ENCODE measurements at regions not wholly inside any gene's neighbourhood (a gene's known extent, or its start where the extent isn't known, plus 50 kb on each side); places are given as distances from the start of the nearest gene placed in this dataset.

DNA sequence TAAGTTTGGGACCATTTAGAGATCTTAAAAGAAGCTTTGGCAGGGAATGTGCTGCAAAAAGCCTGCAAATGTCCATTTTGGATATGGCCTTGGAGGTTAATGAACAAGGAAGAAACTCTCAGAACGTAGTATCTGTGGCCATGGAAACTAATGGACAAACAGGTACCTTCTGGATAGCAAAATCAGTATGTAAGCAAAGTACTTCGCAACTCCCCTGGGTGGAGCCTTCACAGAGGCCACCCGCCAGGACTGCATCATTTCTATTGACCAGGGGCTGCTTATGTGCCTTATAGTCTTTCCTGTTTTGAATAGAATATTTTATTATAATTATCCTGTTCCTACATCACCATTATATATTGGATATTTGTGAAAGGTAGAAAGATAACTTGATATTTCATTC, 510.8 kb upstream of the SYNCRIP start:
- no peak for DNase-seq (ENCODE audit: low read depth in 1 of 2, low spot score in 1 of 2)
- Histone ChIP-seq H3K4me3 (replicated peaks; ENCODE audit: insufficient read depth, low read length) (no peak overlapping the region), H3K27me3 (ENCODE audit: insufficient read depth, poor library complexity, severe bottlenecking) (no peaks in the 10 kb centered on the region), H3K27ac (replicated peaks) (no peak overlapping the region)
- TF ChIP-seq, protein P1, sequence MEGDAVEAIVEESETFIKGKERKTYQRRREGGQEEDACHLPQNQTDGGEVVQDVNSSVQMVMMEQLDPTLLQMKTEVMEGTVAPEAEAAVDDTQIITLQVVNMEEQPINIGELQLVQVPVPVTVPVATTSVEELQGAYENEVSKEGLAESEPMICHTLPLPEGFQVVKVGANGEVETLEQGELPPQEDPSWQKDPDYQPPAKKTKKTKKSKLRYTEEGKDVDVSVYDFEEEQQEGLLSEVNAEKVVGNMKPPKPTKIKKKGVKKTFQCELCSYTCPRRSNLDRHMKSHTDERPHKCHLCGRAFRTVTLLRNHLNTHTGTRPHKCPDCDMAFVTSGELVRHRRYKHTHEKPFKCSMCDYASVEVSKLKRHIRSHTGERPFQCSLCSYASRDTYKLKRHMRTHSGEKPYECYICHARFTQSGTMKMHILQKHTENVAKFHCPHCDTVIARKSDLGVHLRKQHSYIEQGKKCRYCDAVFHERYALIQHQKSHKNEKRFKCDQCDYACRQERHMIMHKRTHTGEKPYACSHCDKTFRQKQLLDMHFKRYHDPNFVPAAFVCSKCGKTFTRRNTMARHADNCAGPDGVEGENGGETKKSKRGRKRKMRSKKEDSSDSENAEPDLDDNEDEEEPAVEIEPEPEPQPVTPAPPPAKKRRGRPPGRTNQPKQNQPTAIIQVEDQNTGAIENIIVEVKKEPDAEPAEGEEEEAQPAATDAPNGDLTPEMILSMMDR (IDR thresholded peaks at IDR 0.05; ENCODE audit: insufficient read depth, low read length) = no peak

DNA sequence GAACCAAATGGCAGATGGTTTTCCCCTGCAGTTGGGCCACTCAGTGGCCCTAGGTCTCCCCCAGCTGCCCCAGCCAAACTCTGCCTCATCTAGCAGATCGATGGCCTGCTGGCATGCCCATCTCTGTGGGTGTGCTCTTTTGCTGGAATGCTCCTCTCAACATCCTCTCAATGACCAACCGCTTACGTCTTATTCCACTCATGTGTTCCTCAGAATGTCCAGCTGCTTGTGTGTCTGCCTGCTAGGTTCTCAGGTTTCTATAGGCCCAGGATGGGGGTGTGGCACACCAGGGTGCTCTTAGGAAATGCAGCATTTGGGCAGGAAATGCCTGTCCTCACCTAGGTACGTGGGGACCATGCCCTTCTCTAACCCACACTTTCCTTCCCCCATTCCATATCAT, 509.9 kb upstream of the SYNCRIP start:
- TF ChIP-seq, protein P1 (IDR thresholded peaks at IDR 0.05; ENCODE audit: insufficient read depth, low read length) = no peak
- TF ChIP-seq POLR2AphosphoS5 (IDR thresholded peaks at IDR 0.05; ENCODE audit: low read depth) = no peak
- no peak for TF ChIP-seq SPI1 (IDR thresholded peaks at IDR 0.05; ENCODE audit: borderline replicate concordance, low read depth)
- TF ChIP-seq GABPA (IDR thresholded peaks at IDR 0.05; ENCODE audit: low read depth) = no peak
- TF ChIP-seq, protein P2, sequence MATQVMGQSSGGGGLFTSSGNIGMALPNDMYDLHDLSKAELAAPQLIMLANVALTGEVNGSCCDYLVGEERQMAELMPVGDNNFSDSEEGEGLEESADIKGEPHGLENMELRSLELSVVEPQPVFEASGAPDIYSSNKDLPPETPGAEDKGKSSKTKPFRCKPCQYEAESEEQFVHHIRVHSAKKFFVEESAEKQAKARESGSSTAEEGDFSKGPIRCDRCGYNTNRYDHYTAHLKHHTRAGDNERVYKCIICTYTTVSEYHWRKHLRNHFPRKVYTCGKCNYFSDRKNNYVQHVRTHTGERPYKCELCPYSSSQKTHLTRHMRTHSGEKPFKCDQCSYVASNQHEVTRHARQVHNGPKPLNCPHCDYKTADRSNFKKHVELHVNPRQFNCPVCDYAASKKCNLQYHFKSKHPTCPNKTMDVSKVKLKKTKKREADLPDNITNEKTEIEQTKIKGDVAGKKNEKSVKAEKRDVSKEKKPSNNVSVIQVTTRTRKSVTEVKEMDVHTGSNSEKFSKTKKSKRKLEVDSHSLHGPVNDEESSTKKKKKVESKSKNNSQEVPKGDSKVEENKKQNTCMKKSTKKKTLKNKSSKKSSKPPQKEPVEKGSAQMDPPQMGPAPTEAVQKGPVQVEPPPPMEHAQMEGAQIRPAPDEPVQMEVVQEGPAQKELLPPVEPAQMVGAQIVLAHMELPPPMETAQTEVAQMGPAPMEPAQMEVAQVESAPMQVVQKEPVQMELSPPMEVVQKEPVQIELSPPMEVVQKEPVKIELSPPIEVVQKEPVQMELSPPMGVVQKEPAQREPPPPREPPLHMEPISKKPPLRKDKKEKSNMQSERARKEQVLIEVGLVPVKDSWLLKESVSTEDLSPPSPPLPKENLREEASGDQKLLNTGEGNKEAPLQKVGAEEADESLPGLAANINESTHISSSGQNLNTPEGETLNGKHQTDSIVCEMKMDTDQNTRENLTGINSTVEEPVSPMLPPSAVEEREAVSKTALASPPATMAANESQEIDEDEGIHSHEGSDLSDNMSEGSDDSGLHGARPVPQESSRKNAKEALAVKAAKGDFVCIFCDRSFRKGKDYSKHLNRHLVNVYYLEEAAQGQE (IDR thresholded peaks at IDR 0.05; ENCODE audit: insufficient replicate concordance, low read depth) = no peak
- no peak overlapping the region for H3K4me3 ChIP-seq (replicated peaks; ENCODE audit: insufficient read depth, low read length)
- no peaks in the 10 kb centered on the region for H3K27me3 ChIP-seq (ENCODE audit: insufficient read depth, poor library complexity, severe bottlenecking)
- no peak for DNase-seq (ENCODE audit: low read depth in 1 of 2, low spot score in 1 of 2)
- no peak overlapping the region for H3K27ac ChIP-seq (replicated peaks)

DNA sequence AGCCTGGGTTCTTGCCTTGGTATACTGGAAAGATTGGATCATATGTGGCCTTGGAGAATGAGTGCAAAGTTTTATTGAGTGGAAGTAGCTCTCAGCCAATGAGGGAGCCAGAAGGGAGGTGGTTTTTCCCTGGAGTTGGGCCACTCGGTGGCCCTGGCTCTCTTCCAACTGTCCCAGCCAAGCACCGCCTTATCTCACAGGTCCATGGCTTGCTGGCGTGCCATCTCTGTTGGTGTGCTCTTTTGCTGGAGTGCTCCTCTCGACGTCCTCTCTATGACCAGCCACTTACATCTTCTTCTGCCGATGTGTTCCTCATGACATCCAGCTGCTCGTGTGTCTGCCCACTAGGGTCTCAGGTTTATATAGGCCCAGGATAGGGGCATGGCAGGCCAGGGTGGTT, 505.9 kb upstream of the SYNCRIP start:
- Histone ChIP-seq H3K4me3 (replicated peaks; ENCODE audit: insufficient read depth, low read length) (no peak overlapping the region), H3K27ac (replicated peaks) (no peak overlapping the region), H3K27me3 (ENCODE audit: insufficient read depth, poor library complexity, severe bottlenecking) (no peaks in the 10 kb centered on the region)
- DNase-seq (ENCODE audit: low read depth in 1 of 2, low spot score in 1 of 2) = no peak
- TF ChIP-seq, protein P1 (IDR thresholded peaks at IDR 0.05; ENCODE audit: insufficient read depth, low read length) = no peak
- TF ChIP-seq POLR2AphosphoS5 (IDR thresholded peaks at IDR 0.05; ENCODE audit: low read depth) (no peak), GABPA (IDR thresholded peaks at IDR 0.05; ENCODE audit: low read depth) (no peak), SPI1 (IDR thresholded peaks at IDR 0.05; ENCODE audit: borderline replicate concordance, low read depth) (no peak)
- TF ChIP-seq, protein P2 (IDR thresholded peaks at IDR 0.05; ENCODE audit: insufficient replicate concordance, low read depth) = no peak

DNA sequence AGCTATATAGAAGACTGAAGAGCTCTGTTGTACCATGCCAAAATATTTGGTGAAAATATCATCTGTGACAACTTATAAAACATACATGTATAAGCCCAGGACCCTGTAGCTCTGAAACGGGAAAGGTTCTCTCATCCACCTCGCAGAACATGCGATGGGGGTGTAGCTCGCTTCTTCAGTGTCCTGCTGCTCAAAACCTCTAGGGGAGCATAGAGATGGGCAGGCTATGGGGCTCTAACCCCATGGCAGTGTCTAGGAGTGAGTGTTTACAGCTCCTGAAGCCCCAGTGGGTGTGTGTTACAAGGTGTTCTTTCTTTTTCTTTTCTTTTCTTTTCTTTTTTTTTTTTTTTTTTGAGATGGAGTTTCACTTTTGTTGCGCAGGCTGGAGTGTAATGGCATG, 505.2 kb upstream of the SYNCRIP start:
- Histone ChIP-seq H3K4me3 (replicated peaks; ENCODE audit: insufficient read depth, low read length) (no peak overlapping the region), H3K27ac (replicated peaks) (no peak overlapping the region), H3K27me3 (ENCODE audit: insufficient read depth, poor library complexity, severe bottlenecking) (no peaks in the 10 kb centered on the region)
- TF ChIP-seq SPI1 (IDR thresholded peaks at IDR 0.05; ENCODE audit: borderline replicate concordance, low read depth) (no peak), GABPA (IDR thresholded peaks at IDR 0.05; ENCODE audit: low read depth) (no peak), POLR2AphosphoS5 (IDR thresholded peaks at IDR 0.05; ENCODE audit: low read depth) (no peak)
- TF ChIP-seq, protein P1 (IDR thresholded peaks at IDR 0.05; ENCODE audit: insufficient read depth, low read length) = no peak
- TF ChIP-seq, protein P2 (IDR thresholded peaks at IDR 0.05; ENCODE audit: insufficient replicate concordance, low read depth) = no peak
- DNase-seq (ENCODE audit: low read depth in 1 of 2, low spot score in 1 of 2) = no peak
